GM12892 (cell line): ENCODE measurements at regions not wholly inside any gene's neighbourhood (a gene's known extent, or its start where the extent isn't known, plus 50 kb on each side); places are given as distances from the start of the nearest gene placed in this dataset.
"Not testable (repeated sequence)": the region's sequence is repeated elsewhere in the genome, so short reads cannot be mapped to it uniquely, and the experiment has no call there.

Experiments used
- POLR2A ChIP-seq: IDR thresholded peaks from 2 replicates; pipeline ENCODE4 v1.6.1; 2011; ENCODE audit warnings: low read depth, low read length, control low read depth
- POLR2AphosphoS5 ChIP-seq: IDR thresholded peaks from 2 replicates; pipeline ENCODE4 v1.6.1; 2011; ENCODE audit warnings: low read depth, low read length, control low read depth

- not testable (repeated sequence) for TF ChIP-seq POLR2AphosphoS5, POLR2A
Measured at GRCh38 chr18:14435460-14435859, 107.9 kb downstream of the POTEC start.
